ELR (cell line): ENCODE measurements at regions not wholly inside any gene's neighbourhood (a gene's known extent, or its start where the extent isn't known, plus 50 kb on each side); places are given as distances from the start of the nearest gene placed in this dataset.
"Not testable (repeated sequence)": the region's sequence is repeated elsewhere in the genome, so short reads cannot be mapped to it uniquely, and the experiment has no call there.

Source experiments
- DNase-seq: peaks from one replicate; pipeline ENCODE4 v3.0.0-alpha.2; 2015; ENCODE audit warnings: low read depth

DNA sequence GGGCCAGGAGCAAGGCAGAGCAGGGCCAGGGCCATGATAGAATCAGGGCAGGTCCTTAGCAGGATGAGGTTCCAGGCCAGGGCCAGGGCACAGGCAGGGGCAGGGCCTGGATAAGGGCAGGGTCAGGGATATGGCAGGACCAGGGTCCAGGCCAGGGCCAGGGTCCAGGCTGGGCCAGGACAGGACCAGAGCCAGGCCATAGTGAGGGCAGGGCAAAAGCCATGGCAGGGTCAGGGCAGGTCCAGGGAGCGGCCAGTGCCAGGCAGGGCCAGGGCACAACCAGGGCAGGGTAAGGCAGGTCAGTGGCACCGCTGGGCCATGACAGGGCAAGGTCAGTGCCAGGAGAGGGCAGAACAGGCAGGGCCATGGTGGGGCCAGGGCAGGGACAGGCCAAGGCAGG is 152.2 kb downstream of the LIPI start:
- DNase-seq, result no peak

GRCh38 chr21:14057841-14058481 is 152.8 kb downstream of the LIPI start:
- DNase-seq, result peak; percentile 57

- no peak for DNase-seq
Measured at GRCh38 chr21:14057313-14057712, 153.4 kb downstream of the LIPI start.

GRCh38 chr21:14056771-14057191 is 154.0 kb downstream of the LIPI start:
- DNase-seq, result no peak

DNA sequence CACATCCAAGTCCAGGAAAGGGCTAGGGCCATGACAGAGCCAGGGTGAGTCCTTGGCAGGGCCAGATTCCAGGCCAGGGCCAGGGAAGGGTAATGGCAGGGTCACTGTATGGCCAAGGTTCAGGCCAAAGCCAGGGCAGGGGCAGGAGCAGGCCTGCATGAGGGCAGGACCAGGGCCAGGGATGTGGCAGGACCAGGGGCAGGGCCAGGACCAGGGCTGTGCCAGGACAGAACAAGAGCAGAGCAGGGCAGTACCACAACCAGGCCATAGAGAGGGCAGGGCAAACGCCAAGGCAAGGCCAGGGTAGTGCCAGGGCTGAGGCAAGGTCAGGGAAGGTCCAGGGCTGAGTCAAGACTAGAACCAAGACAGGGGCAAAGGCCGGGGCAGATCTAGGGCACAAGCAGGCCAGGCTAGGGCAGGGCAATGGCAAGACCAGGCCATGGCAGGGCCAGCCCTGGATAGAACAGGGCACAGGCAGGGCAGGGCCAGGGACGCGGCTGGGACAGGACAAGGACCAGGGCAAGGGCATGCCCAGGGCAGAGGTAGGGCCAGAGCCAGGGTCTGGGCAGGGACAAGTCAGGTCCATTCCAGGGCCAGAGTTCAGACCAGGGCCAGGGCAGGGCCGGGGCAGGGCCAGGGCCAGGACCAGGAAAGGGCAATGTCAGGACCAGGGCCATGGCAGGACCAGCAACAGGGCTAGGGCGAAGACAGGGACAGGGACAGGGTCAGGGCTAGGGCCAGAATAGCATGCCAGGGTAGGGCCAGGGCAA is 154.8 kb downstream of the LIPI start:
- DNase-seq, result not testable (repeated sequence)

DNA sequence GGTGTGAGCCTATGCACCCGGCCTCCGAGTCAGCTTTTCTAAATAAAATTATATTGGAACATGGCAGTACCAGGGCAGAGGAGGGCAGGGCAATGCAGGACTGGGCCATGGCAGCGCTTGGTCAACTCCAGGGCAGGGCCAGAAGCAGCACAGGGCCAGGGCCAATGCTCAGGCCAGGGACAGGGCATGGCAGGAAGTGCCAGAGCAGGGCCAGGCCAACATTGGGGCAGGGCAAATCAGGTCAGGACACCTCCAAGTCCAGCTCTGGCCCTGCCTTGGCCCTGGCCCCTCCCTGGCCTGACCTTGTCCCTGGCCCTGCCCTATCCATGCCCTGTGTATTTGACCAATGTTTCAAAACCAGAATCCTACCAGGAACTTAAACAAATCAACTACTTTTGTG is 156.1 kb downstream of the LIPI start:
- no peak for DNase-seq

GRCh38 chr21:14050121-14050520 is 160.6 kb downstream of the LIPI start:
- no peak for DNase-seq

GRCh38 chr21:14046401-14046800 is 164.4 kb downstream of the LIPI start:
- no peak for DNase-seq

DNA sequence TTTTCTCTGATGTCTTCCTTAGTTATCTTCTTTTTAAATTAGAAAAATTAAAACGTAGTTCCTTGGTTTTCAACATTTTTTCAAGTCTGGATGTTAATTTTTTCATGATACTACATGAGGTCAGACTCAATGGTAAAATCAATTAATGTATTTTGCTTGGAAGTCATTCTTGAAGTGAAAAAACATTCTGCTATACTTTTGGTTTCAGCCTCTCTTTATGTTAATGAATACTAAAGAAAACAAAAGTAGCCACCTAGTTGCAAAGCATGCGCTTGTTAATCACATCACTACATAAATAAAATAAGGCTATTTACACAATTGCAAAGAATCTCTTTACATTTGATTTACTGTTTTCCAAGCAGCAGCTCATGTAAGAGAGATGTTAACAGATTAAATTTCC is 170.4 kb downstream of the LIPI start:
- no peak for DNase-seq

DNA sequence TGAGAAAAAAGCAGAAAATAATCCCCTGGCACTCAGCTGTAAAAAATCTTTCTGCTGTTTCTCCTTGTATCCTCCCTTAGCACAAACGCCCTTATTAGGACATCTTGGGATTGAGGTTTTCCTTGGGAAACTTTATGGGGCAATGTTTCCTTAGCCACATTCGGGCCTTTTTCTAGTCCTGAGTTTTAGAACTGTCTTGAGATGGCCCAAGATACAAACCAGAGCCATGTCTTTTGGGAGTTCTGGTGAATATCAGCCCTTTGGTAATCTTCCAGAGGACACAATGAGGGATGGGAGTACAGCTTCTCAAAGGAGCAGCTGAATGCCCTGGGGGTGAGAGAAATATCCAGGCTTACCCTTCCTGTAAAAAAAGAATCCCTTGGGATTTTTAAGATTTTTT is 182.1 kb downstream of the LIPI start:
- not testable (repeated sequence) for DNase-seq

- peak; percentile 92 for DNase-seq
Measured at GRCh38 chr21:14027235-14027869, 183.4 kb downstream of the LIPI start.

GRCh38 chr21:14020108-14020507 is 190.6 kb downstream of the LIPI start:
- not testable (repeated sequence) for DNase-seq

- DNase-seq, result not testable (repeated sequence)
Measured at GRCh38 chr21:14015841-14016240, 194.9 kb downstream of the LIPI start.

GRCh38 chr21:14013623-14014498 is 196.9 kb downstream of the LIPI start:
- not testable (repeated sequence) for DNase-seq

- DNase-seq, result no peak
Measured at GRCh38 chr21:14013056-14013603, 197.6 kb downstream of the LIPI start.

- no peak for DNase-seq
Measured at GRCh38 chr21:14012409-14012808, 198.3 kb downstream of the LIPI start.

DNA sequence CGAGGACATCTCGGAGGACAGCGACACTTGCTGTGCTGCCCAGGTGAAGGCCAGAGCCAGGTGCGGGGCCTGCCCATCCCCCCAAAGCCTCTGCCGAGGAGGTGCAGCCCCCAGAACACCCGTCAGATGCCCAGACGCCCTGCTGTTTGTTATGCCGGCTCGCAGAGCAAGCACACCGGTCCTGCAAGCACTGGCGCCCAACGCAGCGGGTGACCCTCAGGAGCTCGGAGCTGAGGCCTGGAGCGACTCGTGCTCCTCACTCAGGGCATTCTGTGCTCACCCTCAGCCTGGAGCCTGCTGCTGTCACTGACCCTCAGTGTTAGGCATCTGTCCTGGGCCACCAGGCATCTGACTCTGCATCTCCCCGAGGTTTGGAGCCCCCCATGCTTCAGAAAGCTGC is 199.0 kb downstream of the LIPI start:
- DNase-seq, result not testable (repeated sequence)

DNA sequence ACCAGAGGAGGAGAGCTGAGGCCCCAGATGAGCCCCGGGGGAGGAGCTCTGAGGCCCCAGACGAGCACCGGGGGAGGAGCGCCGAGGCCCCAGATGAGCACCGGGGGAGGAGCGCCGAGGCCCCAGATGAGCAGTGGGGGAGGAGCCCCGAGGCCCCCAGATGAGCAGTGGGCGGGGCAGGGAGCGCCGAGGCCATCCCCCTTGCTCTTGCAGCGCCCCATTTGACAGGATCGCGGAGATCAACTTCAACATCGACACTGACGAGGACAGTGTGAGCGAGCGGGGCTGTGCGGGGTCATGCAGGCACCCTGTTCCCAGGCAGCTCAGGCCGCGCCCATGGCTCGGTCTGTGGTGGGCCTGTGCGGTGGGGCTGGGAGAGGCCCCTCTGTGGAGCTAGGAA is 199.6 kb downstream of the LIPI start:
- DNase-seq, result not testable (repeated sequence)

DNA sequence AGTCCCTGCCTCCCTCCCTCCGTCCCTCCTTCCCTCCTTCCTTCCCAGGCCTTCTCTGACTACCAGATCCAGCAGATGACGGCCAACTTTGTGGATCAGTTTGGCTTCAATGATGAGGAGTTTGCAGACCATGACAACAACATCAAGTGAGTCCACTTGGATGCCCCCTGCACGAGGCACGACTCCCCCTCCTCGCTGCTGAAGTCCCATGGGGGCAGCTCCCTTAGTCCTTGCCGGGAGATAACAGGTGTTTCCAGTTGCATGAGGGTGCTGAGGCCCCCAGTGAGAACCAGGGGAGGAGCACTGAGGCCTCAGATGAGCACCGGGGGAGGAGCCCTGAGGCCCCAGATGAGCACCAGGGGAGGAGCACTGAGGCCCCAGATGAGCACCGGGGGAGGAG is 200.0 kb downstream of the LIPI start:
- DNase-seq, result no peak

DNA sequence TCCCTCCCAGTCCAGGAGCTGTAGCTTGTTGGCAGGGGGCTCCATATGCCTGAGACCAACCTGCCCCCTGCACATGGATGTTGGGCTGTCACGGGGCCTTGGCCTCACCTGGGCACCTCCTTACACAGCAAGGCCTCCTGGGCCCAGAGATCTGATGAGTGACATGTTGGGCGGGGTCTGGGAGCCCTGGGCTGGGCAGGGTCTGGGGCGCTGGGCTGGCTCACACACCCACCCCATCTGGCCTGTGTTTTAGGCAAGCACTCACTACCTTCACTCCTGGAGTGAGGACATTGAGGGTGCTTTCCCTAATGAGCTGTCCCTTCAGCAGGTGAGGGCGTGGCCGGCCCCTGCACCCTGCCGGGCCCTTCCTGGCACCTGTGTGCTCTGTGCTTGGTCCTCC is 200.8 kb downstream of the LIPI start:
- not testable (repeated sequence) for DNase-seq

DNA sequence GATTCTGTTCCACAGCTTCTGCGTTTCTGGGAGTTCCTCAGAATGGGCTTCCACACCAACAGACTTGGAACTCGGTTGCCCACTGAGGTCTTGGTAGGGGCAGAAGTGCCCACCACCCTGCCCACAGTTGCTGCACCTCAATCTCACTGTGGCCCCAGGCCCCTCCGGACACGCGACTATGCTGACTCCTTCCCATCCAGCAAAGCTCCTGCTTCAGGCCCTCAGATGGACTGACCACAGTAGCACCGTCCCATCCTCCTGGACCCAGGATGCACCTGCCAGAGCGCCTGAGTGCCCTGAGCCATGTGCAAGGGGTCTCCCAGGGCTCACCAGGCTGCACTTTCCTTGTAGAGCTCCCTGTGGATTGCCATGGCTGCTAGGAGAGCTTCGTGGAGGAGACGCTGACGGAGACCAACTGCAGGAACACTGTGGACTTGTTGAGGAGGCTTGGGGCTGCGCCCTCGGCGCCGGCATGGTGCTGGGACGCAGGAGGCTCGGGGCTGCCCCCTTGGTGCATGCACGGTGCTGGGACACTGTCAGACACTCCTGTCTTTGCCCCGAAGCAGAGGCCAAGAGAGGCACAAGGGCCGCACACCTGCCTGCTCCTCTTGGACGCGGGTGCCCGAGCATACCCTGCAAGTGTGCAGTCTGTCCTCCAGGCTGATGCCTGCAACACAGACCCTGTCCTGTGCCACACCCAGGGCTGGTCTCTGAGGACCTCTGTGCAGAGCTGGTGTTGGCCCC is 201.3 kb downstream of the LIPI start:
- not testable (repeated sequence) for DNase-seq
